Dendritic cell treated with granulocyte-macrophage colony-stimulating factor and Interleukin-4, amounts not matched to agents 40 ng/mL and 50 ng/mL, for 4 days (primary cell): ENCODE measurements at regions not wholly inside any gene's neighbourhood (a gene's known extent, or its start where the extent isn't known, plus 50 kb on each side); places are given as distances from the start of the nearest gene placed in this dataset.
"Not testable (repeated sequence)": the region's sequence is repeated elsewhere in the genome, so short reads cannot be mapped to it uniquely, and the experiment has no call there.

ENCODE experiments used
- H3K27ac Mint-ChIP-seq: one replicate; pipeline ENCODE4 v1.8.0; 2022; ENCODE audit warnings: mild to moderate bottlenecking, mixed read lengths
- H3K27me3 Mint-ChIP-seq: one replicate; pipeline ENCODE4 v1.8.0; 2022; ENCODE audit warnings: mild to moderate bottlenecking, mixed read lengths
- H3K36me3 Mint-ChIP-seq: one replicate; pipeline ENCODE4 v1.8.0; 2022; ENCODE audit warnings: low read depth, mixed read lengths
- H3K4me1 Mint-ChIP-seq: one replicate; pipeline ENCODE4 v1.8.0; 2022; ENCODE audit warnings: low read depth, mixed read lengths
- H3K4me3 Mint-ChIP-seq: one replicate; pipeline ENCODE4 v1.8.0; 2022; ENCODE audit warnings: mild to moderate bottlenecking, moderate library complexity, mixed read lengths
- H3K9me3 Mint-ChIP-seq: one replicate; pipeline ENCODE4 v1.8.0; 2022; ENCODE audit warnings: mixed read lengths
- intact Hi-C: fragments of 100-400 bp; cut with micrococcal nuclease; formaldehyde crosslinking; loops from one replicate; pipeline ENCODE4 v1.15.0; 2022

DNA sequence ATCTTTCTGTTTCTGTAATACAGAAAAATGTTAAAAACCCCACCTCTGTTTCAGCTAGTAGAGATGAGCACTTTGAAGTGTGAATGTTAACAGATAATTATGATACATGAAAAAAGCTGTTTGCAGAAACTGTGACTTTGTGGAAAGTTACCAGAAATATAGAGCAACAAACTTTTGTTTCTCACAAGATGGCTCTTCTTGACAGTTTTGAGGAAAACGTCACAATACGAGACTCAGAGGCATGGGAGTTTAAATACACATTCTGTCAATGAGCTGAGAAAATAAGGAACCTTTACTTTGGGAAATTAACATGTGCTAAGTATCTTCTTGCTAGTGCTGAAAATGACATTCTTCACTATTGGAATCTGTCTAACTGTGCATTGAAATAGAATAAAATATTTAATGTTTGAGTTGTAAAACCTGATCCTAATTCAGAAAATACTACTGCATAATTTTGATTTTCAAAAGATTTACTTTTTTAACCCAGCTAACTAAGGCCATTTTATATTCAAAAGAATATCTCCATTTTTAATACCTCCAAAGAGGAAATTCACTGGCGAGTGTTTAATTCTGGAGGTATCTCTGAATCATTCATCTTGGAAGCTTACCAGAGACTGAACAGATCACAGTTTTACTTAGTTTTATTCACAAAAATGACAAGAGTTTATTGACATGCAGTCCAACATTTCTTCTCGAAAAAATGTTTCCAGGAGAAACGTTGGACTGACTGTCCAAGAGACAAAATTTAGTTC, 308.9 kb upstream of the LRFN5 start:
- no peaks in the 10 kb centered on the region for H3K4me1 Mint-ChIP-seq
- H3K27me3 Mint-ChIP-seq = no peaks in the 10 kb centered on the region
- H3K4me3 Mint-ChIP-seq = no peak overlapping the region
- no peak overlapping the region for H3K27ac Mint-ChIP-seq
- intact Hi-C loops = no loop called here
- no peaks in the 10 kb centered on the region for H3K36me3 Mint-ChIP-seq
- H3K9me3 Mint-ChIP-seq = no peaks in the 10 kb centered on the region

DNA sequence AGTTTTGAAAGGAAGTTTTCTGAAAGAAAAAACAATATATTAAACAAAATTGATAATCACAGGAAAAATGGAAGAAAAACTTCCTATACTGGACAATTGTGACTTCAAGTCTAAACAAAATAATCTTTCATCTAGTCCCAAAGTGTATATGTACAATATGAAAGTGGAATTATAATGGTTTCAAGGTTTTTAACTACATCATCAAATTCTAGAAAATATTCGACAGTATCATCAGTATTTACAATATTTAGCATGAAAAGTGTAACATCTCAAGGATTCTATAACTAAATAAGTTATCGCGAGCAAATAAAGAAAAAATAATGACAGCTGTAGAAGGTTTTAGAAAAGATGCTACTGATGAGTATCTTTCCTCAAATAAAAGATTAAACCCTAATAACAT, 310.9 kb upstream of the LRFN5 start:
- no peak overlapping the region for H3K27ac Mint-ChIP-seq
- H3K9me3 Mint-ChIP-seq = no peaks in the 10 kb centered on the region
- H3K27me3 Mint-ChIP-seq = no peaks in the 10 kb centered on the region
- H3K4me3 Mint-ChIP-seq = no peak overlapping the region
- intact Hi-C loops = no loop called here
- no peaks in the 10 kb centered on the region for H3K4me1 Mint-ChIP-seq
- H3K36me3 Mint-ChIP-seq = no peaks in the 10 kb centered on the region

- H3K9me3 Mint-ChIP-seq = peaks cover 25% of the 10 kb centered on the region
- no peaks in the 10 kb centered on the region for H3K4me1 Mint-ChIP-seq
- no peak overlapping the region for H3K27ac Mint-ChIP-seq
- intact Hi-C loops = no loop called here
- no peaks in the 10 kb centered on the region for H3K36me3 Mint-ChIP-seq
- H3K27me3 Mint-ChIP-seq = no peaks in the 10 kb centered on the region
- H3K4me3 Mint-ChIP-seq = no peak overlapping the region
Measured at GRCh38 chr14:41289025-41289424, 317.7 kb upstream of the LRFN5 start.

DNA sequence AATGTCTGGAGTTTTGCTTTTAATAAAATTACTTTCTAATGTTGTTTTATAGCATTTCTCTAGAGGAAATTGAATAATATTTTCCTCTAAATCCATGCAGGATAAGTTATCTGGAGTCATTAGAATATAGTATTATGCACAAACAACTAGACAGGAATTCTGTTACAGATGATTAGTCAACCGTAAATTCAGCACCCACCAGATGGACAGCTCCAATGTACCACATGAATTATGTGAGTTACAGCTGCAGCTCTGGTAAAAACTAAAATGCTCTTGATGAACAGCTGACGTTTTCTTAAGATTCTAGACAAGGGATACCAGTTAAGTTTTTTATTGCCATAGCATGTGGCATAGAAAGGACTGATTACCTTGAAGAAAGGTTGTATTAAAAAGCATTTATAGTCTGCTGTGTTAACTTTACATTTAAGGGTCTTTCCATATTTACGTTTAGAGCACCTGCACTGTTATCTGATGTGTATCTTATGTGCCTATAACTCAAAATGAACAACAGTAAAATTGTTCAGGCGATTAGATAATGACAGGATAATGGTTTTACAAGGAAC, 321.4 kb upstream of the LRFN5 start:
- Mint-ChIP-seq H3K4me3 (no peak overlapping the region), H3K27ac (no peak overlapping the region), H3K4me1 (no peaks in the 10 kb centered on the region), H3K9me3 (peaks cover 25% of the 10 kb centered on the region), H3K36me3 (no peaks in the 10 kb centered on the region), H3K27me3 (no peaks in the 10 kb centered on the region)
- intact Hi-C loops = no loop called here

DNA sequence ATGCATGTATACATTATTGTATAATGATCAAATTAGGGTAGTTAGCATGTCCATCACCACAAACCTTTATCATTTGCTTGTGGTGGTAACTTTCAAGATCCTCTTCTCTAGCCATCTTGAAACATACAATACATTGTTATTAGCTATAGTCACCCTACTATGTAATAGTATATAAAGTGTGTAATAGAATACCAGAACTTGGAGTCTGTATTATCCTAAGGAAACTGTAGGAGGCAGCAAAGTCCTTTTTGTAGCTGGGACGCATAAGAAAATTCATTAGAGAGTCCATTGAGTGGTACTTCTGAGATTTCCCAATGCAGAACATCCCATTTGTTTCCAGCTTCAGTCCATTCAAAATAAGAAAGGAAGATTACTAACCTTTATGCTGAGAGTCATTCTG, 325.9 kb upstream of the LRFN5 start:
- H3K36me3 Mint-ChIP-seq = no peaks in the 10 kb centered on the region

DNA sequence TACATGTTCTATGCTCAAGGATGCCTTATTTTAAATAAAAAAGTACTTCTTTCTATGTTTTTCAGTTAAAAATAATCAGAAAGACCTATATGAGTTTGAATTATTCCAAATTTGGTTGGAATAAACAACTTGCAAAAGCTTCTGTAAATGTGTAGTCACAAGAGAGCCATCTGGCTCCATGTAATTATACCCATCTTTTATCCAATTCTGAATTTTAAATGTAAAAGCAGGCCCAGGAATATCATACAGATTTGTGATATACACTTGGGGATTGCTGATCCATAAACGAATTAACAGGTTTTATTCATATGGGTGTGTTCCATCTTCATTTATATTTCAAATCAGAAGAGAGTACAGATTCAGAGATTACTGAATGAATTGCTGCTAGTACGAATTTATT, 329.2 kb upstream of the LRFN5 start:
- Mint-ChIP-seq H3K9me3 (peaks cover 9% of the 10 kb centered on the region), H3K27me3 (no peaks in the 10 kb centered on the region), H3K36me3 (no peaks in the 10 kb centered on the region), H3K4me3 (no peak overlapping the region), H3K4me1 (no peaks in the 10 kb centered on the region), H3K27ac (no peak overlapping the region)
- intact Hi-C loops = no loop called here

More for the DNA sequence above, 325.9 kb upstream of the LRFN5 start:
- H3K9me3 Mint-ChIP-seq = peaks cover 9% of the 10 kb centered on the region
- no peaks in the 10 kb centered on the region for H3K4me1 Mint-ChIP-seq
- no peak overlapping the region for H3K4me3 Mint-ChIP-seq
- H3K27ac Mint-ChIP-seq = no peak overlapping the region
- intact Hi-C loops = no loop called here
- H3K27me3 Mint-ChIP-seq = no peaks in the 10 kb centered on the region

DNA sequence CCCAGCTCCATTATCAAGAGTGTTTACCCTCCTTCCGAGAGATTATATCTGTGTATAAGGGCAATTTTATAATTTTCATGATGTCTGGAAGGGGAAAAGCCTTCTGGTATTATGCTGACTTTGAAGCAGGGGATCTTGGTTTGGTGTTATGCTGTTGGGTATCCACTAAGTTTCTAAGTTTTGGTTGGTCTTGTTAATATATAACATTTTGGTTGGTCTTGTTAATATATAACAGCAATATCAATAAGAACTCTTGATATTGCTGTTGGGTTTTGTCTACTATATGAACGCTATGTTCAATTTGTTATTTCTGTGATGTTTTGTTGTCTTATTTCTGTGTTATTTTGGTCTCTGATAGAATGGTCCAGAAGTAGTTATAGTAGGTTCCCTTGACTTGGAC, 349.2 kb upstream of the LRFN5 start:
- Mint-ChIP-seq H3K27ac (no peak overlapping the region), H3K27me3 (no peaks in the 10 kb centered on the region), H3K9me3 (peaks cover 14% of the 10 kb centered on the region), H3K36me3 (no peaks in the 10 kb centered on the region), H3K4me1 (no peaks in the 10 kb centered on the region), H3K4me3 (no peak overlapping the region)
- intact Hi-C loops = no loop called here

DNA sequence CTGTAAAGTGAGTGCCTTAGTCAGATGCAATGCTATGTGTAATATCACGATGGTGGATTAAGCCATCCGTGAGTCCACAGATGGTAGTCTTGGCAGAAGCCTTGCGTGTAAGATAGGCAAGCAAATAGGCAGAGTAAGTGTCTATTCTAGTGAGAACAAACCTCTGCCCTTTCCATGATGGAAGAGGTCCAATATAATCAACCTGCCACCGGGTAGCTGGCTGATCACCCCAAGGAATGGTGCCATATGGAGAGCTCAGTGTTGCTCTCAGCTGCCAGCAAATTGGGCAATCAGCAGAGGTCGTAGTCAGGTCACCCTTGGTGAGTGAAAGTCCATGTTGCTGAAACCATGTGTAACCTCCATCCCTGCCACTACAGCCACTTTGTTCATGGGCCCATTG, 371.2 kb upstream of the LRFN5 start:
- Mint-ChIP-seq H3K36me3 (no peaks in the 10 kb centered on the region), H3K4me3 (no peak overlapping the region), H3K27ac (no peak overlapping the region), H3K27me3 (no peaks in the 10 kb centered on the region), H3K9me3 (peaks cover 9% of the 10 kb centered on the region), H3K4me1 (no peaks in the 10 kb centered on the region)
- intact Hi-C loops = no loop called here

GRCh38 chr14:41230683-41231082, 376.0 kb upstream of the LRFN5 start:
- H3K9me3 Mint-ChIP-seq = no peaks in the 10 kb centered on the region
- H3K36me3 Mint-ChIP-seq = no peaks in the 10 kb centered on the region
- H3K4me3 Mint-ChIP-seq = no peak overlapping the region
- no peak overlapping the region for H3K27ac Mint-ChIP-seq
- H3K27me3 Mint-ChIP-seq = no peaks in the 10 kb centered on the region
- intact Hi-C loops = no loop called here
- no peaks in the 10 kb centered on the region for H3K4me1 Mint-ChIP-seq

- no peaks in the 10 kb centered on the region for H3K4me1 Mint-ChIP-seq
- intact Hi-C loops = no loop called here
- no peaks in the 10 kb centered on the region for H3K9me3 Mint-ChIP-seq
- H3K27ac Mint-ChIP-seq = no peak overlapping the region
- no peaks in the 10 kb centered on the region for H3K27me3 Mint-ChIP-seq
- no peaks in the 10 kb centered on the region for H3K36me3 Mint-ChIP-seq
- H3K4me3 Mint-ChIP-seq = no peak overlapping the region
Measured at GRCh38 chr14:41229824-41230223, 376.9 kb upstream of the LRFN5 start.

- Mint-ChIP-seq H3K9me3 (no peaks in the 10 kb centered on the region), H3K27ac (no peak overlapping the region), H3K4me3 (no peak overlapping the region), H3K36me3 (no peaks in the 10 kb centered on the region), H3K4me1 (no peaks in the 10 kb centered on the region), H3K27me3 (no peaks in the 10 kb centered on the region)
- intact Hi-C loops = no loop called here
Measured at GRCh38 chr14:41225433-41225832, 381.2 kb upstream of the LRFN5 start.

- no peaks in the 10 kb centered on the region for H3K4me1 Mint-ChIP-seq
Measured at GRCh38 chr14:41222581-41222980, 384.1 kb upstream of the LRFN5 start.

GRCh38 chr14:41214978-41215377, 391.7 kb upstream of the LRFN5 start:
- H3K27me3 Mint-ChIP-seq, H3K4me1 Mint-ChIP-seq, H3K27ac Mint-ChIP-seq, intact Hi-C loops, H3K4me3 Mint-ChIP-seq, H3K36me3 Mint-ChIP-seq, H3K9me3 Mint-ChIP-seq: not testable (repeated sequence)

More at GRCh38 chr14:41222581-41222980, 384.1 kb upstream of the LRFN5 start:
- no peak overlapping the region for H3K4me3 Mint-ChIP-seq
- H3K27me3 Mint-ChIP-seq = no peaks in the 10 kb centered on the region
- no peaks in the 10 kb centered on the region for H3K9me3 Mint-ChIP-seq
- H3K27ac Mint-ChIP-seq = no peak overlapping the region
- H3K36me3 Mint-ChIP-seq = no peaks in the 10 kb centered on the region
- intact Hi-C loops = no loop called here

- Mint-ChIP-seq H3K4me1 (no peaks in the 10 kb centered on the region), H3K27me3 (no peaks in the 10 kb centered on the region), H3K4me3 (no peak overlapping the region), H3K9me3 (no peaks in the 10 kb centered on the region), H3K36me3 (no peaks in the 10 kb centered on the region), H3K27ac (no peak overlapping the region)
- intact Hi-C loops = no loop called here
Measured at GRCh38 chr14:41201696-41202095, 405.0 kb upstream of the LRFN5 start.

DNA sequence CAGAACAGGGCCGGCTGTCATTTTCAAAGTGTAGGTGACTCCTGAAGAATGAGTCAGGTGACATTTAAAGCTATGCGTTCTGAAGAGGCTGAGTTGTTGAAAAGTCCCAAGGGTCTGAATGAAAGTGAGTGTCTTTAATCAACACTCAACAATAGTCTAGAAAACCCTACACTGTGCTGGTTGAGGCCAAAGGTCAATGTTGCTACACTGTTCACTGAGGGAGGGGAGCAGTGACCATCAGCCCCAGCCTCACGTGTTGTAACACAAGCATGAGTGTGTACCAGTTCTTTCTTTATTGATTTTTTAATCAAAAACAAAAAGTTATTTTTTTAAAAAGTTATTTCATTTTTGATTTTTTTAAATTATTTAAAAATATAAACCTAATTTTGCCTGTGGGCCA, 418.8 kb upstream of the LRFN5 start:
- no peak overlapping the region for H3K27ac Mint-ChIP-seq
- no peaks in the 10 kb centered on the region for H3K27me3 Mint-ChIP-seq
- no peaks in the 10 kb centered on the region for H3K4me1 Mint-ChIP-seq
- H3K4me3 Mint-ChIP-seq = no peak overlapping the region
- intact Hi-C loops = no loop called here
- no peaks in the 10 kb centered on the region for H3K36me3 Mint-ChIP-seq
- H3K9me3 Mint-ChIP-seq = peaks cover 32% of the 10 kb centered on the region
